Astrocyte (in vitro differentiated cells and primary cell): ENCODE measurements at regions not wholly inside any gene's neighbourhood (a gene's known extent, or its start where the extent isn't known, plus 50 kb on each side); places are given as distances from the start of the nearest gene placed in this dataset.

ENCODE experiments used
- CTCF ChIP-seq: IDR thresholded peaks from 2 replicates; pipeline ENCODE4 v1.5.1; 2011; ENCODE audit warnings: low read depth, mild to moderate bottlenecking, inconsistent platforms, low read length, moderate library complexity; ENCODE audit not compliant: insufficient read depth
- EZH2 ChIP-seq: IDR thresholded peaks from 2 replicates; pipeline ENCODE4 v1.6.1; 2012; ENCODE audit warnings: mild to moderate bottlenecking, low read length, inconsistent platforms; ENCODE audit not compliant: insufficient read depth

DNA sequence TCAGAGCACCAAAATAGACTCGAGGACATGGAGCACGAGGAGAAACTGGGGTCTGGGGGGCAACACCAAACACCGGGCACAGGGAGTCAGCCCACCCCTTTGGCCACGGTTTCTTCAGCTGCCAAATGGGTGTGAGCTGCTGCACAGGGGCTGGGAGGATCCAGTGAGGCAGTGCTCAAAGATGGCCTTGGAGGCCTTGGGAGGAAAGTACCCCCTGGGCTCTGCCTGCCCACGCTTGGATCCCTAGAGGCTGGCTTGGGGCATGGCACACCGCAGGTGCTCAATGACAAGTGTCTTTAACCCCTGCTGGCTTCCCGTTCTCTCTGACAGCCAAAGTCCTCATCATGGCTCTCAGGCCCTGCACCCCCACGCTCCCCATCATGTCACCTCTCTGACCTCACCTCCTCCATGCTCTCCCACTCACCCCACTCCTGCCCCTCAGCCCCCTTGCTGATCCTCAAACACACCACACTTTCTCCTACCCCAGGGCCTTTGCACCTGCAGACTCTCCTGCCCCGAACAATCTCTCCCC is 190.3 kb downstream of the ANKRD60 start:
- TF ChIP-seq CTCF (no peak), EZH2 (no peak)
